ENCODE measurements at regions not wholly inside any gene's neighbourhood (a gene's known extent, or its start where the extent isn't known, plus 50 kb on each side); places are given as distances from the start of the nearest gene placed in this dataset.
"Not testable (repeated sequence)": the region's sequence is repeated elsewhere in the genome, so short reads cannot be mapped to it uniquely, and the experiment has no call there.

DNA sequence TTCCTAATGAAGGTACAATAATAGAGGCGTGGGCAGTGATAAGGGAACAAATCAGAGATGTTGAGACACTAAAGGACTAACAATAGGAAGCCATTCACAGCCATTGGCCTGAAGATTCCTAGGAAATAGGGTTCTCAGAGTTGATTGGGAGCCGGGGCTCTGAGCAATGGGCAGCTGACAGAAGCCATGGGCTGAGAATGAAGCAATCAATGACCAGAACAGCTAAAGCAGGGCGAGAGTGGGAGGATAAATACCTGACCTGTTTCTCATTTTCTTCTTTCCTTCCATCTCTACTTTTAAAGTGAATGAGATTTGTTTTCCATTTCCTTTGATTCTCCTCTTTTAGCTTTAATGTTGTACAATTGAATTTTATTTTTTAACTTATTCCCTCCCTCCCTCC, 774.7 kb upstream of the ADGRL4 start:
- no peak for DNase-seq

DNA sequence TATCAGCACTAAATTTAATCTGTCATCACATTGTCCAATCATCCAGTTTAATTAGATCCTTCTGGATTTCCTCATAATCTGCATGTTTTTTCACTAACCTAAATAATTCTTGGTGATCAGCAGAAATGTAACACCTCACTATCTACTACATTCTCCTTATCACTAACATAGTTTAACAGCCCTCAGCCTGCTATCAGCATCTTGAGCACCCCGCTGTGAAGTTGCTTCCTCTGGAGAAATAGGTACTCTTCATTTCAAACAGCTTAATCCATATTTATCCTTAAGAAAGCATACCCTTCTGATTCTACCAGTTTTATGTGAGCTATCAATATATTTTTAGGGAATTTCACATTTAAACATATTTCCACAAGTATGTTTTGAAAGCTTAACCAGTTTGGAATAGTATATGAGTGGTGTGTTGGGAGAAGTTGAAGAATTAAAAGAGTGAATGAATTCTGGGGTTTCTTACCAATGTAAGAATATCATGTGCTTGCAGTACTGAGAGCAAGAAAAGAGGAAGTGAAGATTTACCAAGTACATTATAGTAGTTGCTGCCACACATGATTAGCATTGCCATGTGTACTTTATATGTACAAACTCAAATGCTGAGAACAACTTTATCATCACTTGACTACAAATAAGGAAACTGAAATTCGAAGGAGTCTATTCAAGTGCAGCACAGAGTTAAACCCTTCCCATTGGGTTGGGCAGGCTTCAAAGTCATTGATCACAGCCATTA, 771.1 kb upstream of the ADGRL4 start:
- no peak for DNase-seq

DNA sequence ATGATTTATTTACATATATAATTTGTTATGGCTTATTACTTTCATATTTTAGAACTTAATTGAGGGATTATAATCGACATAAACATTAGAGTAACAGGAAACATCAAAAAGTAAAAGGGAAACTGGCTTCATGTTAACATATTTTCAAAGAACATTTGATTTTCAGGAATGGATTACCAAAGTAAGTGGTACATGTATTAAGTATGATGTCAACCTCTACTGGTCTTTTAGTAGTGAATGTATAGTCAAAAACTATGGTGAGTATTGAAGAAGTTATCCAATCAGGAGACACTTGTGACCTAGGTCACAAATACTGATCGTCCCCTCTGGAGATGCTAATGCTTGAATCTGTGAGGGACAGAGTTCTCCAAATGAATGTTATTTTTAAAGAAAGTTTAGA, 768.9 kb upstream of the ADGRL4 start:
- no peak for DNase-seq

DNA sequence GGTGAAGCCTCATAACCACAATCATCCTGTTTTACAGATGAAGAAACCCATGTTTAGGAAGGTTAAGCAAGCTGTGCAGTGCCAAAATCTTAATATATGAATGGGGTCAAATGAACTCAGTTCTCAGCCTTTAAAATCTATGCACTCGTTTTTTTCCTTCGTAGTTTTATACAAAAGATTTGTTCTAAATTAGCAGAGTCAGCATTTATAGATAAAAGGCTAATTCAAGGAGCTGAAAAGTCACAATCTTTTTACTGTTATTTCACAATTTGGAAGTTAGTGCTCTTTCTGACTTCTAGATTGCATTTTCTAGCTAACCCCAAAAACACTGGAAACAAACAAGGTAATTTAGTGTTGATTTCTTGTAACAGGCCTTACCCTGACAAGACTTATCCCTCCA, 766.9 kb upstream of the ADGRL4 start:
- no peak for DNase-seq

DNA sequence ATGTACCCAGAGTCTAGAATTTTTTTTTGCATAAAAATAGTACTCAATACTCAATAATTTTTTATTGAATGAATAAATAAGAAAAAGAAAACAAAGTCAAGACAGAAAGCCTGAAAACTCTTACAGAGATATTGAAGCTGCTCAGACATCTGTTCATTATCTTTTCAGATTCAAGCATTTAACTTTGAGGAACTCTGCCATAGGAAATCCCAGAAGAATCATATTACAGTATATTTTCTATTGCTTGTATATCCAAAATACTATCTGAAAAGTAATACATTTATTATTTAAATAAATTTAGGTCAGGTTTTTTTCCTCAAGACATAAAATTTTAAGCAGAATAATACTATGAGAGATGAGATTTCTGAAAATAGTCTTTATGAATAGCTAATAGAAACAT, 755.9 kb upstream of the ADGRL4 start:
- DNase-seq = no peak

DNA sequence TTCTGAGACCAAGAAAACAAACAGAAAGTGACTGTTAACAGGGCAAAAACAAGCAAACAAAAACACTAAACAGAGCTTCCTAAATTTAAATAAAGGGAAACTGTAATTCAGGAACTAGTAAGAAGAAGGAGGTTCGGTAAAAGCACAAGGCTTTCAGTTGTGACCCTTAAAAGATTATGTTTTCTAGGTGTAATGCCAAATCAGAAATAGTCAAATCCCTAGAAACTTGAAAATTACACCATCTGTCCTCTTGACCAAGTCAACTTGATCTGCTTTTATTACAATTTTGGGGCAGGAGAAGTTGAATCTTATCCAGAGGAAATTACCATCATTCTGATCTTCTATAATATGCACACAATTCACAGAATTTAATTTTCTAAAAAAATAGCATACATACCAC, 754.0 kb upstream of the ADGRL4 start:
- DNase-seq = no peak

DNA sequence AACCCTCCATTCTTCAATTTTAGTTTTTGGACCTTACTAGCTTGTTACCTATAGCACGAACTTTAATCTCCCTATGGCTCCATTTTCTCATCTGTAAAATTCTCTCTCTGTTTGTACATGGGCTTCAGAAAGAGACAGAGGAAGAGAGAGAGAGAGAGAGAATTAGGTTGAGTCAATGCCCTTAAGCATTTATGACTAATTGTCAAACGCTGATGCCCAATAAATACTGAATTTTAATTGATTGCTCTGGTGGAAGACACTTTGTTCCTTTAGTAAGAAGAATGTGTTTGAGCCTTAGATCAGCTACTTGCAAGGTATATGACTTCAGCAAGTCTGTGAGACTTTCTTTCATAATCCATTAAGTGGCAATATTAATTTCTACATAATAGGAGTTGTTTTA, 743.1 kb upstream of the ADGRL4 start:
- DNase-seq = no peak

DNA sequence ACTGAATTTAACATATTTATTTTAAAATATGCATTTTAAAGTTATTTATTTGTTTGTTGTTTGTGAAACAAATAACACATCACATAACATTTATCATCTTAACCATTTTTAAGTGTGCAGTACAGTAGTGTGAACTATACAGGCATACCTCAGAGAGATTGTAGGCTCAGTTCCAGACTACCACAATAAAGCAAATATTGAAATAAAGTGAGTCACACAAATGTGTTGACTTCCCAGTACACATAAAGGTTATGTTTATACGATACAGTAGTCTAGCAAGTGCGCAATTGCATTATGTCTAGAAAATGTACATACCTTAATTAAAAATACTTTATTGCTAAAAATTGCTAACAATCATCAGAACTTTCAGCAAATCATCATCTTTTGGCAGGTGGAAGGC, 739.4 kb upstream of the ADGRL4 start:
- no peak for DNase-seq

DNA sequence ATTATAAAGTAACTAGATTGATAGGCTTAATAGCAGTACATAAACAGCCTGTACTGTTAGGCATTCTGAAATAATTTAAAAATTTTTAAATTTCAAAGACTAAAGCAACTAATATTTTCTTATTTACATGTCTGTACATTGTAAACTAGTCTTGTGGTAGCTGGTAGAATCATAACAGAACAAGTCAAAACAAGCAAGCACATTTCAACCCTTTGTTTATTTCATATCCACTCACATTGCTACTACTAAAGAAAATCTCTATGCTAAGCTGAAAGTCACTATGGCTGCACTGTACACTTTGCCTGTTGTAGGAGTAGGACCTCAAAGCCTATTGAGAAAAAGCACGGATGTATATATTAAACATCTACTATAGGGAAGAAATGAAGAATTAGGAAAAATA, 738.2 kb upstream of the ADGRL4 start:
- no peak for DNase-seq

DNA sequence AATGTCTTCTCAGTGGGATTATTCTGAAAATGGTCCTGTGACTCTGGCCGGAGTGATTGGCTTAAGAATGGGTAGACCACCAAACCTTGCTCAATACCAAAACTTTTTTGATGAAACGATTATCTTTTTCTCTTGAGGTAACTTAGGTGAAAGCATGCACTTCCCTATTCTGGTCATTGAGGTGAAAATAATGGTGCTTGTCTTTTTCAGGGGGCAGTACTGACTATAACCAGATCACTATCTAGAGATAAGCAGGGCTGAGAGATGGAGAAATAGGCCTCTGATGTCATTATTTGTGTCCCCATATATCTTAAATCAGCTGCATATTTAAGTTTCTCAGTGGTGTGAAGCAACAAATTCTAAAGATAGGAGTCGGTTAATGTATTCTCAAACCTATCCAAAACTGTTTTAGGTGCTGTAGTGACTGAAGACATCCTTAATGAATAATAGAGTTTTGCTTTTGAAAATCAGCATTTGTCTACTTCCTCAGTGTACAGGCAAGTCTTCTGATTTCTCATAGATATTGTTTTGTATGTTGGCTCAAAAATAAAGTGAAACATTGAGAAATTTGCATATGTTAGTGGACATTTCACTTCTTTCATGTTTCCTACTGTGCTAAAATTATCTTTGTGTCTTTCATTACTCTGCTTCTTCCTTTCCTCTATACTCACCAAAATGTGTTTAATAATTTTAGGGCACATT, 735.3 kb upstream of the ADGRL4 start:
- no peak for DNase-seq

DNA sequence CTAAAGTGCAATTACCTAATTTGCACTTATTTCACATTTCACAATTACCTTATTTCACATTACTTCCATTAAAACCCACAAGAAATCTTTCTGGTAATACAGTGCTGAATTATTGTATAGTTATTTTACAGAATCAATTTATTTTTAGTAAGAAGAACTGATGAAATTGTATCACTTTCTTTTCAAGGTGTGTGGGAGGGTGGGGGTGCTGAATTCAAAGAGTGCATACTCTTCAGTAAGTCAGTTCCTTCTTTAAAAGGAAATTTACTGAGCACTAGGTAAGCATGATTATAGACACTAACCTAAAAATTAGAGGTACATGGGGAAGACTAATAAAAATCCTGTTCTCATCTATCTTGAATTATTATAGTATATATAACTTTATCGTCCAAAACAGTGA, 731.6 kb upstream of the ADGRL4 start:
- DNase-seq = no peak

DNA sequence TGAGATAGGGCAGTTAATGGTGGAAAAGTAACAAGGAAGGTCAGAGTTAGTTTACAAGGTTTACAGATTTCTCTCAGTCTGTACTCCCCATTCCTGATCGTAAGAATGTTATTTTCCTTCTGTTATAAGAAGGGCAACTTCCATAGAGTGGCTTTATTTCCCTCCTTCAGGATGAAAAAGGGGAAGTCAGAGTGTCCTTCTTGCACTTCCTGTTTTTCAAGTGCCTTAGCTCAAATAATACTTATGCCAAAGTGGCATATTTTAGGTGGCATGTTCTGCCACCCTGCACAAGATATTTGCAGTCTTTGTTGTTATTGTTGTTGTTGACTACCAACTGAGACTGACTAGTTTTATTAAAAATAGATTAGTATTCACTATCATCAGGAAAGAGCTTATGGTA, 730.7 kb upstream of the ADGRL4 start:
- DNase-seq = no peak

DNA sequence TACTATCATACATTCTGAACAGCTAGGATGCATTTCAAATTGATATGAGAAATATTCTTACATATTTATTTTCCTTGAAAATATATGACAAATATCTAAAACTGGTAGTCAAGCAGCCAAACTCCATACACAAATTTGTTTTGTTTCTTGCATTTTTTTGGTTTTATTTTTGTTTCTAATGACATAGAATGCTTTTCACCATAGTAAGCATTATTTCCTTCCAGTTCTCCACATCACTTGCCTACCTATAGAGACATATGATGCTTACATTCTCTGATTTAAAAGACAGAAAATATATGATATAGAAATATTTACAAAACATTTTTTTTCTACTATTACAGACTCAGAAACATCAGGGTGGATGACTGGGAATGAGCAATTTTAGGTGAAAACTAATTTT, 726.4 kb upstream of the ADGRL4 start:
- DNase-seq = no peak

DNA sequence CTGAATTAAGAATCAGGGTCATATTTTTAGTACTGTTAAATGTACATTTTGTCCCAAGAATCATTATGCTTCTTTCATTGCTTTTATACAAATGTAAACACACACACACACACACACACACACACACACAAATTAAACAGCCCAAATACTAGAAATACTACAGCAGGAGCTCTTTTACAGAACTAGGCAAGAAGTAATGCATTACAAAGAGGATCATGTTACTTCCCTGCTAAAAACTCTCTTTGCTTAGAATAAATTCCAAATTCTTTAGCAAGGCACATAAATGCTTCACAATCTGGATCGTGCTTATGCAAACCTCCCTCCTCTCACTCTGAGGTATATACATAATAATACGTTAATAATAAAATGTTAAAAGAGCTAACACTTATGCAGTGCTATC, 720.4 kb upstream of the ADGRL4 start:
- no peak for DNase-seq

DNA sequence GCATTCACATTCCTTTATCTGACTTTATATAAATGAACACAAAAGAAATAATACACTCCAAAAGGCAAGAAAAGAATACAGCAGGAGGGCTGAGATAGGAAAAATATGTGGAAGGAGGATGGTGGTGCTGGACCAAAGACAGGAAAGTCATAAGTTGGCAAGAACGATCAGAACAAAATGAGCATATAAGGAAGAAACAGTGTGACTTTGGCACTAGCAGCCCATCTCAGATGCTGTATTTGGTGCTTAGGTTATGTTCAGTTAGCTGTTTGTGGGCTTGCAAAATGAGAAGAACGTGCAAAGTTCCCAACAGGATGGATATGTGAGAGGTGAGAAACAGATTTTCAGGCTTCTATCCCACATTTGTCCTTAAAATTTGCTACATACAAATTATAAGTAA, 719.8 kb upstream of the ADGRL4 start:
- DNase-seq = no peak

DNA sequence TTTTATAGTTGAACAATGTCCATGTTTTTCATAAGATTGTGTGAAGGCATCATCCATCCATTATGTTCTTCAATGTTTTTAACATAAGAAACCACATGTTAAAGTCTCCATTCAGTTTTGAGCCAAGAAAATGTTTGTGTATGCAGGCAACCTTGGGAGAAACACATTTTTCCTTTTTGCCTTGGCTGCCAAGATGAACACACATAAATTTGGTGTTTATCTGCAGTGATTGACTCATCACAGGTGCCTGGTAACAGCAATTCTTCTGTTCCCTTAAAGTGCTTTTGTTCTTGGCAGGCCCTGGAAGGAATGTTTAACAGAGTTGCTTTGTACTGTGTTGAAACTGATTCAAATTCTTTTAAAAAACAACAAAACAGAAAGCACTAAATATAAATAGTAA, 709.9 kb upstream of the ADGRL4 start:
- DNase-seq = no peak

DNA sequence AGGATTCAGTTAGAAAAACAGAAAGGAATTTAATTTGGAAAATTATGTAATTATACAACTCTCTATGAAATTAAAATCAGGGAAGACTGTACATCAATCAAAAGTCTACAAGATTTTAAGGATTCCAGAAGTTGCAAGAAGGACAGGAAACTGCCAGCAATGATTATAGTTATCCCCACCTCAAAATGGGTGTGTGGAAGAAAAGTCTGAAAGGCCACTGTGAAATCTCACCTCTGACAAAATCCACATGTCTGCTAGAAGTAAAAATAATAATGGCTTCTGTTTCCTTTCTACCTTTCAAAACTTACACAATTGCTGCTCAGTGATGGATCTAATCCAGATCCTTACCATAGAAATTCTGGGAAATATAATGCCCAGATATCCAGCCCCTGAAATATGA, 708.1 kb upstream of the ADGRL4 start:
- DNase-seq = no peak

DNA sequence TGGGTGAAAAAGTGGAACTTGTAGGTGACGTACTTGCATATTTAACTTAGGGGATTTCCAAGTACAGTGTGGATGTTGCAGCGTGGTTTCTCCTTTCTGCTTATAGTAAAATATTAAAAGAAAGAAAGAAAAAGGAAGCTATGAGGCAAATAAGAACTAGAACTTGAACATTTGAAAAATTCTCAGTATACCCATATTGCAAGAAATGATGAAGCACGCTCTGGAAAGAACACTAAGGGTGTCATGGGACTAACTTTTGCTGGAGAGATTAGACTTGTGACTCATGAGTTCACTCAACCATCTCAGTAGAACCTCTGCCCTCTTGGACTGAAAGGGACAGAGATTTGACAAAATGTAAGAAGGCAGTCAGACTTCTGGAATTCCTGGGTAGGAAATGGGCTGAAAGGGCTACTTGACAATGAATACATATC, 704.5 kb upstream of the ADGRL4 start:
- DNase-seq = no peak

DNA sequence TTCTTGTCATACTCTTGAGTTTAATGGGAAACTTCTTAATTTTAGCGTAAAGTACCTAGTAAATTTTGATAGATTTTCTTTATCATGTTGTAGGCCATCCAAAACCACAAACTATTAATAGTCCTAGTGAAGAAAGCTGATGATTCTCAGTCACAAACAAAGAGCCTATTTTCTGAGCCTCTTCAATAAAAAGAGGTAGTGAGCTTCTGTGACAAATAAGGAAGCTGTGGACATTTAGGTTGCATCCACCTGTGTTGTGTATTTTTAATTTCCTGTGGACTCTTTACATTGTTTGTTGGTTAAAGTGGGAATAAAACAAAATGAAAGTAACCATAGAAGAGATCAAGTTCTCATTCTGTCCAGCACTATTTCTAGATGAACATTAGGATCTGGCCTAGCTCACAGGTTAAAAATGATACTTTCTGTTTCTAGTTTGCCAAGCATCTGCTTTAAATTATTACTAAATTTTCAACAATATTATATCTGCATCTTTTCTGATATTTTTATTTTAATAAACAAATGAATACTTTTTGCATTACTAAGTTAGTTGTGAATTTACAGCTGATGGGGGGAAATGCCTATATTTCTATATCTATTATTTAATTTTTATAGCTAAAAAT, 702.2 kb upstream of the ADGRL4 start:
- DNase-seq = no peak

DNA sequence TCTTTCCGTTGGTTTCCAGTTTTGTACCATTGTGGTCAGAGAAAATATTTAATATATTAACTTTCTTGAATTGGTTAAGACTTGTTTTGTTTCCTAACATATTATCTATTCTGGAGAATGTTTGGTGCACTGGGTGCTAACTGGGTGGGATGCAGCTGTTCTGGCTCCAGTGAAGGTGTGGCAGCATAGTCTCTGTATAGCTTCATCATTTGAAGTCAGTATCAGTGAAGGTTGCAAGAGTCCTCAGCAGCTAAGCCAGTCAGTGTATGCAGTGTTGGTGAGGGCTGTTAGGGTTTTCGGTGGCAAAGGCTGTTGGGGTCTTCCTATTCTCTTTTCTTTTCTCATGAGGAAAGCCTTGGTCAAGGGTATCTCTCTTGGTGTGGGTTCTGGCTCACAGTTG, 698.7 kb upstream of the ADGRL4 start:
- DNase-seq = no peak

DNA sequence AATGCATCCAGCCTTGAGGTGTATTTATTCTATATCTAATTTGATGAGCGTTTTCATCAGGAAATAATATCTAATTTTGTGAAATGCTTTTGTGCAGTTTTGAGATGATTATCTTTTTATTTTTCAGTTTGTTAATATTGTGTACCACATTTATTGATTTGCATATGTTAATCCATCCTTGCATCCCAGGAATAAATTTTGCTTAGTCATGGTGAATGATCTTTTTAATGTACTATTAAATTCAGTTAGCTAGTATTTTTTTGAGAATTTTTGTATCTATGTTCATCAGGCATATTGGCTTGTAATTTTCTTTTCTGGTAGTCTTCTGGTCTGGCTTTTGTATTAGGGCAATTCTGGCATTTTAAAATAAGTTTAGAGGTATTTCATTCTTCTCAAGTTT, 697.5 kb upstream of the ADGRL4 start:
- no peak for DNase-seq

DNA sequence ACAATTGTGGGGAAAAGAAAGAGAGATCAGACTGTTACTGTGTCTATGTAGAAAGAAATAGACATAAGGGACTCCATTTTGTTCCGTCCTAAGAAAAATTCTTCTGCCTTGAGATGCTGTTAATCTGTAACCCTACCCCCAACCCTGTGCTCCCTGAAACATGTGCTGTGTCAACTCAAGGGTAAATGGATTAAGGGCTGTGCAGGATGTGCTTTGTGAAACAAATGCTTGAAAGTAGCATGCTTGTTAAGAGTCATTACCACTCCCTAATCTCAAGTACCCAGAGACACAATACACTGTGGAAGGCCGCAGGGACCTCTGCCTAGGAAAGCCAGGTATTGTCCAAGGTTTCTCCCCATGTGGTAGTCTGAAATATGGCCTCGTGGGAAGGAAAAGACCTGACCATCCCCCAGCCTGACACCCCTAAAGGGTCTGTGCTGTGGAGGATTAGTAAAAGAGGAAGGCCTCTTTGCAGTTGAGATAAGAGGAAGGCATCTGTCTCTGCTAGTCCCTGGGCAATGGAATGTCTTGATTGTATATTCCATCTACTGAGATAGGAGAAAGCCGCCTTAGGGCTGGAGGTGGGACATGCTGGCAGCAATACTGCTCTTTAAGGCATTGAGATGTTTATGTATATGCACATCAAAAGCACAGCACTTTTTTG, 695.9 kb upstream of the ADGRL4 start:
- not testable (repeated sequence) for DNase-seq

DNA sequence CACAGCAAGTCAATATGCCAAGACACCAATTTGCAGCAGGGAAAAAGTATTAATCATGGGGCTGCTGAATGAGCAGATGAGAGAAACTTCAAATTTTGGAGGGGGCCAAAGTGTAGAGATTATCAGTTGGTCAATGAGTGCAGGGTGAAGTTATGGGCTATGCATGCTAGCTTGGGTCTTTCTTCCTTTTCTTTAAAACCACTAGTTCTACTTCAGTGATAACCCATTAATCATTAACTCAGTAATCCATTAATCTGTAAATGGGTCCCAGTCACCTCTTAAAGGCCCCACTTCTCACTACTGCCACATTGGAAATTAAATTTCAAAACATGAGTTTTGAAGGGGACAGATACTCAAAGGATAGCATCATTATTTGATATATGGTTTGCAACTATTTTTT, 688.6 kb upstream of the ADGRL4 start:
- no peak for DNase-seq

DNA sequence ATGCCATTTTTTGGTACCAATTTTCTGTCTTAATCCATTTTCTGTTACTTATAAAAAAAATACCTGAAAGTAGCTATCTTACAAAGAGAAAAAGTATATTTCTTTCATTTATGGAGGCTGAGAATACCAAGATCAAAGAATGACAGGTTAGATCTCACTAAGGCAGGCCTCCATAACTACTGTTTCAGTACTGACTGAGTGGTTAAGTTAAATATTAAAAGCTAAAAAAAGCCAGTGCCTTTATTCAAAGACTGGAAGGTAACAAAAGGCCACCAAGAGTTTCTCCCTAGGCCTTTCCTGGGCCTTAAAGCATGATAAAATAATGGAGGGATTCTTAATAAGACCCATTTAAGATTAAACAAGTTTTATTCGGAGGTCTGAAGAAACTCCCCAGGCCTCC, 687.7 kb upstream of the ADGRL4 start:
- no peak for DNase-seq
